Suprapubic skin (tissue), 4 donors: ENCODE measurements at regions not wholly inside any gene's neighbourhood (a gene's known extent, or its start where the extent isn't known, plus 50 kb on each side); places are given as distances from the start of the nearest gene placed in this dataset.

Source experiments
- POLR2A ChIP-seq, 2 donors: fragments of 450-650 bp; IDR thresholded peaks; one replicate each; pipeline ENCODE4 v1.6.1; 2017; ENCODE audit warnings: antibody characterized with exemption in 2 of 2, mild to moderate bottlenecking in 2 of 2, moderate library complexity in 2 of 2
- POLR2AphosphoS5 ChIP-seq, 3 donors: sonication (generic); formaldehyde crosslinking; IDR thresholded peaks; one replicate each; pipeline ENCODE4 v1.6.1; 2017; ENCODE audit warnings: antibody characterized with exemption in 3 of 3
- TF ChIP-seq, protein P1 (sequence below), 2 donors: fragments of 200-600 bp in 1 of 2; fragments of 450-650 bp in 1 of 2; sonication (generic) in 1 of 2; IDR thresholded peaks; one replicate each; pipeline ENCODE4 v1.5.1; 2016 to 2019; ENCODE audit warnings: antibody characterized with exemption in 2 of 2, mild to moderate bottlenecking in 1 of 2, moderate library complexity in 1 of 2

DNA sequence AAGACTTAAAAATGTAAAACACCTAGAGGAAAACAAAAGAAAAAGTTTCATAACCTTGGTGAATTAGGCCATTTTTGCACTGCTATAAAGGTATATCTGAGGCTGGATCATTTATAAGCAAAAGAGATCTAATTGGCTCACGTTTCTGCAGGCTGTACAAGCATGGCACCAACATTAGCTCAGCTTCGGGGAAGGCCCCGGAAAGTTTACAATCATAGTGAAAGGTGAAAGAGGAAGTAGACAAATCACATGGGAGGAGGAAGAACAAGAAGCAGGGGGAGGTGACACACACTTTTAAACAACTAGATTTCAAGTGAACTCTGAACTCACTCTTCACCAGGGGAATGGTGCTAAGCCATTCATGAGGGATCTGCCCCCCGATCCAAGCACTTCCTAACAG, 1358.5 kb upstream of the PCDH9 start:
- TF ChIP-seq, protein P1, sequence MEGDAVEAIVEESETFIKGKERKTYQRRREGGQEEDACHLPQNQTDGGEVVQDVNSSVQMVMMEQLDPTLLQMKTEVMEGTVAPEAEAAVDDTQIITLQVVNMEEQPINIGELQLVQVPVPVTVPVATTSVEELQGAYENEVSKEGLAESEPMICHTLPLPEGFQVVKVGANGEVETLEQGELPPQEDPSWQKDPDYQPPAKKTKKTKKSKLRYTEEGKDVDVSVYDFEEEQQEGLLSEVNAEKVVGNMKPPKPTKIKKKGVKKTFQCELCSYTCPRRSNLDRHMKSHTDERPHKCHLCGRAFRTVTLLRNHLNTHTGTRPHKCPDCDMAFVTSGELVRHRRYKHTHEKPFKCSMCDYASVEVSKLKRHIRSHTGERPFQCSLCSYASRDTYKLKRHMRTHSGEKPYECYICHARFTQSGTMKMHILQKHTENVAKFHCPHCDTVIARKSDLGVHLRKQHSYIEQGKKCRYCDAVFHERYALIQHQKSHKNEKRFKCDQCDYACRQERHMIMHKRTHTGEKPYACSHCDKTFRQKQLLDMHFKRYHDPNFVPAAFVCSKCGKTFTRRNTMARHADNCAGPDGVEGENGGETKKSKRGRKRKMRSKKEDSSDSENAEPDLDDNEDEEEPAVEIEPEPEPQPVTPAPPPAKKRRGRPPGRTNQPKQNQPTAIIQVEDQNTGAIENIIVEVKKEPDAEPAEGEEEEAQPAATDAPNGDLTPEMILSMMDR (IDR thresholded peaks at IDR 0.05), result no peak
- no peak for TF ChIP-seq POLR2A (IDR thresholded peaks at IDR 0.05)
- TF ChIP-seq POLR2AphosphoS5 (IDR thresholded peaks at IDR 0.05), result no peak
